Bone marrow (tissue), 2 donors: ENCODE measurements at regions not wholly inside any gene's neighbourhood (a gene's known extent, or its start where the extent isn't known, plus 50 kb on each side); places are given as distances from the start of the nearest gene placed in this dataset.

Experiments used
- DNase-seq, 2 donors: peaks; one replicate each; lab custom pipeline; 2025; lab: John Stamatoyannopoulos, UW

- DNase-seq, result no peak
Measured at GRCh38 chr6:149150301-149150700, 167.2 kb upstream of the TAB2 start.

- DNase-seq, result peak in 1 of 2 donors; percentile 56
Measured at GRCh38 chr6:149150801-149151398, 166.6 kb upstream of the TAB2 start.

- no peak for DNase-seq
Measured at GRCh38 chr6:149152521-149152920, 165.0 kb upstream of the TAB2 start.

DNA sequence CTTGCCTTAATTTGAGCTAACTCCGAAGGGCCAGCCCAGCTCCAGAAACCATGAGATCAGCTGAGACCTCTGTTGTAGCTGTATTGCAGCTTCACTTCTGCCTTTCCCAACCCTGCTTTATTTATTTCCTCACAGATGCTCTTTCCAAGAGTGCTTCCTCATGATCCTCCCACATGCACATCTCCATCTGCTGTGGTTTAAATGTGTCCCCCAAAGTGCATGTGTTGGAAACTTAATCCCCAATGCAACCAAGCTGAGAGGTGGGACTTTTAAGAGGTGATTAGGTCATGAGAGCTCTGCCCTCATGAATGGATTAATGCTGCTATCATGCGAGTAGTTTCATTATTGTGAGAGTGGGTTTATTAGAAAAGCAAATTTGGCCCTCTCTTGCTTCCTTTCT lies 164.4 kb upstream of the TAB2 start:
- DNase-seq, result peak in 1 of 2 donors; percentile 29

DNA sequence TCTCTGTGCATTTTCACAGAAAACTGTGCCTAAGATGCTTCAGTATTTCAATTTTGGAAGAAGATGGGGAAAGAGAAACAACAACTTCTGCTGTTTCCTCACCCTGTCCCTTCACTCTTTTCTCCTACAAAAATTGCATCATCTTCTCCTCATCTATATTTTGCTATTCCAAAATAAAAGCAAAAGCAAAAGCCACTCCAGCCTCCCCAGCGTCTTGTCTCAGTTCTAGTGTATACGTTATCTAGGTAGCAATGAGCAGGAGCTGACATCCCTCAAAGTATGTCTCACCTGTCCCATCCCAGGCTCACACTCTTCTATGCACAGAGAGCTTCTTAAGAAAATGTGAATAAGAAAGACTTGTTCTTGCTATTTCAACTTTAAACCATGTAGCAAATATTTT lies 163.8 kb upstream of the TAB2 start:
- no peak for DNase-seq

DNA sequence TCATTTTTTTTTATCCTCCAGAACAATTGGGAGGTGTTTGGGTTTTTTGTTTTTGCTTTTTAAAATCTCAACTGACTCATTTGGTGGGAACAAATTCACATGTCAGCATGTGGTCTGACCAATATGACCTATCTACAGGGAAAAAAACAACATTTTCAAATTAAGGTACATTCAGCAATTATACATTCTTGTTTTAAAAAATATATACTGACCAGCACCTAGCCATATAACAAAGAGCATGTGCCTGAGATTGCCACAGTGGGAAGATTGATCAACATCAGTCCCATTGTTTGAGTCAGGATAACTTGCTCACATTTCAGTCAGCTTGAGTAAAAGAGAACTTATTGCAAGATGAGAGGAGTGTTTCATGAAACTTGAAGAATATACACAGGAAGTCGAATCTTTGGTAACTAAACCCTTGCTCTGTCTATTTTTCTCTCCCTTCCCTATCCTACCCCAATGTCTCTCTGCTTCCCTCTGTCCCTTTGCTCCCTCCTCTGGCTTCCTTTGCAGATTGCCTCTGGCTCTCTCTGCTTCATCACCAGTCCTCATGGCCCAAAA lies 163.2 kb upstream of the TAB2 start:
- no peak for DNase-seq

DNA sequence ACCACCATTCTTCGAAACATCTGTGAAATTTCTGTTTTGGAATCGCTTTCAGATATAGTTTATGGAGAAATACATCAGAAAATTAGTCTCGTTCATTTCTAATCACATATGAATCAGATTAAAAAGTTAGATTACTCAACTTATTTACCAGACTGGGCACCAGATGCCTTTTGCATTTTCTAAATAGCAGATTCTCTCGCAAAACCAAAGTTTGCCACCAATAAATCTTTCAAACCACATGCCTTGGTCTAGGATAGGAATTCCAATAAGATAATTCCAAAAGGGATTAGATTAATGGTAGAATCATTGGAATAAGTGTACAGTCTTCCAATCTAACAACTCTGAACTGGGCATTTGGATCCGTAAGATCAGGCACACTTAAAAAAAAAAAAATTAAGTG lies 160.4 kb upstream of the TAB2 start:
- no peak for DNase-seq

GRCh38 chr6:149158076-149158475 lies 159.4 kb upstream of the TAB2 start:
- no peak for DNase-seq

DNA sequence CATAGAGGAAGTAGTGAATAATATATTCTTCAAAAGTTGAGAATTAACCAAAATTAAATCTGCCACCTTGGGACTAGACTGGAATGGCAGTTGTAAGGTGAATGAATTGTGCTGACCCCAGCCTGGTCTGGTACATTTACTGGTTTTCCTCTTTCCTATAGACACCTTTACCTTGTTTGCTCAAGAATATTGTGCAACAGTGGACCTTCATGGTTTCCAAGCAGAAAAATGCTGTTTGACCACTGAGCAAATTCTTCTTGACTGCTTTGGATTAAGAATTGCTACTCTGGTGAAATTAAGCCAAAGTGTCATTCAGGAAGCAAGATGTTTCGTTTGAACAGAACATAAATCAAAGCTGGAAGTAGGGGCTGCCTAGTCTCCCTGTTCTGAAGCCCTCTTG lies 156.6 kb upstream of the TAB2 start:
- no peak for DNase-seq

GRCh38 chr6:149162924-149163323 lies 154.6 kb upstream of the TAB2 start:
- no peak for DNase-seq

GRCh38 chr6:149164199-149164750 lies 153.2 kb upstream of the TAB2 start:
- DNase-seq, result no peak

DNA sequence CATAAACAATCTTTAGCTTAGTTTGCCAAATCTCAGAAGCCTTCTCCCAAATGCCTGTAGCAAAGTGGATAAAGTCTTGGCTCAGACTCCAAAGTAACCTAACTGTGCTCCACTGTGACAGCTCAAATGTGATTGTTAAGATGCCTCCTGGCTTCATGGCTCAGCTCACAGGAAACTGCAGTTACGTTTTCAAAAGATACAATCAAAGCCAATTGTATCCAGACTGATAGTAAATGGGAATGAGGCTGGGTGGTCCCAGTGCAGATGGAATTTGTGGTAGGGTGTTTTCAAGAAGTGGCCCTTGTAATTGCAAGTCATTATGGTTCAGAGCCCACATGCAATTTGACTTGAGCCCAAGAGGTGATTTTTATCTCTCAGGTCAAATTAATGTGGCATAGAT lies 151.2 kb upstream of the TAB2 start:
- DNase-seq, result no peak

GRCh38 chr6:149166747-149167146 lies 150.8 kb upstream of the TAB2 start:
- peak in 1 of 2 donors; percentile 34 for DNase-seq

DNA sequence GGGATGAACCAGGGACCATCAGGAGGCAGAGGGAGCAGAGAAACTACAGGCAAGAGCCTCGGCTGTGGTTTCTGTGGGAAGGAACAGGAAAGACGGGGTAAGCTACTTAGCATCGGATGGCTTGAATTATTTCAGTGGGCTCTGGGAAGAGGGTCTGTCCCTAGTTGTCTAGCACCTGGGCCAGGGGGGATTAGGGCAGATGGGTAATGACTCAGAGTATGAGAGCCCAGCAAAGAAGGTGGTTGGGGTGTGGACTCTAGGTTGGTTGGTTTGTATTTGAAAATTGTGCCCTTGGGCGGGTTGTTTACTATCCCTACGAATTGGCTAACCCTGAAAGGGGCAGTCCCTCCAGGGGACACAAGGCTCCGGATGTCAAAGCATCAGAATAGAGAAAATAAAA lies 148.5 kb upstream of the TAB2 start:
- DNase-seq, result no peak

DNA sequence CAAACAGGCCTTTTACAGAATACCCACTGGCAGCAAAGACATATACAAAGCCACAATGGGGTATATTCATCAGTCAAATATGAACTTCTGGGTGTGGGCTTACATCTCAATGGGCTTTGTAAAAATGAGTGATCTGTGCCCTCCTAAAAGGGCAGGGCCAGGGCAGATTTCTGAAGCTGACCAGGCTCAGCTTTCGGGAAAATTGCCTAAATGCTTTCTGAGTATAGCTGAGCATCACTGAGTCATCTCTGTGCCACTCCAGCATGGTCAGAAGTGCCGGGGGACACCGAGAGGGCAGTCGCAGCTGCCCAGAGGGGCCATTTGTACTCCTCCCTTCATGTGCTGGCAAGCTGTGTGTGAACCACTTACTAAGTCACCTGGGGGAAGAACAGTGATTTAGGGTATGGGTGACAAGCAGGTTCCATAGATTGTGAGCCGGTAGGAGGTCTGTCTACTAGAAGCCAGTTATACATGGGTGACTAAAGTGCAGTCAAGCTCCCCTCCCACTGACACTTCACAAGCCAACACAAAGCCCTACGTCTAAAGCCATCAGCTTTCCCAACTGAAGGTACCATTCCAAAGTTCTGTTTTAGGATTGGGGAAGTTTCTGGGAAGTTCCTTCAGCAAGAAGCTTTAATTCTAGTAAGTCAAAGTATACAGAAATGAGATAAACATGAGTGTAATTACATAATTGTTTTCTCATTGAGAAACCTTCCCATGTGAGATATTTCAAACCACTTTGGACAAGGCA lies 147.6 kb upstream of the TAB2 start:
- no peak for DNase-seq

GRCh38 chr6:149170564-149171452 lies 146.7 kb upstream of the TAB2 start:
- DNase-seq, result no peak

DNA sequence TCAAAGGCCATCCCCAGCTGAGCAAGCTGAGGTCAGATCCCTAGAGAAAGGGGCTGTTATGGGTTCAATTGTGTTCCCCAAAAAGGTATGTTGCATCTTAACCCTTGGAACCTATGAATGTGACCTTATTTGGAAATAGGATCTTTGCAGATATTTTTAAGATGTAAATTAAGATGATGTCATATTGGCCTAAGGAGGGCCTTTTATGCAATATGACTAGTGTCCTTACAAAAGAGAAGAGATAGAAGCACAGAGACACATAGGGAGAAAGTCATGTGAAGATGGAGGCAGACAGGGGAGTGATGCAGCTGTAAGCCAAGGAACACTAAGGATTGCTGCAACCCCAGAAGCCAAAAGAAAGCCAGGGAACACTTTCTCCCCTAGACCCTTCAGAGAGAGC lies 144.3 kb upstream of the TAB2 start:
- no peak for DNase-seq

DNA sequence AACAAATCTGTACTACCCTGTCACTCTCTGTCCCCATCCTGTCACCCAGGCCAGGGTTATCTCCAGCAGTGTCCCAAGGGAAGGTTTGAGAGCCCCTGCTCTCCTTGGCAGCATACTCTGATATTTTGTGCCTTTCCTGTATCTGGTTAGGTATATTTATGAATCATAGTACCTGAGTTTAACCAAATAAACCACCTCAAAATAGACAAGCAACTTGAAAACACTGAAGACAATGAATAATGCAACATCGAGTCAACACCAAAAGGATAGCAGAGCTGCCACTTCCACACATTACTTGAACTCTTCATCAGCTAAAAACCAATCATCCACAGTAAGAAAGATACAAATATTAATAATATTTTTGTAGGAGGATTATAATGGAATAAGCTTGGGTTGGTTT lies 142.6 kb upstream of the TAB2 start:
- no peak for DNase-seq

DNA sequence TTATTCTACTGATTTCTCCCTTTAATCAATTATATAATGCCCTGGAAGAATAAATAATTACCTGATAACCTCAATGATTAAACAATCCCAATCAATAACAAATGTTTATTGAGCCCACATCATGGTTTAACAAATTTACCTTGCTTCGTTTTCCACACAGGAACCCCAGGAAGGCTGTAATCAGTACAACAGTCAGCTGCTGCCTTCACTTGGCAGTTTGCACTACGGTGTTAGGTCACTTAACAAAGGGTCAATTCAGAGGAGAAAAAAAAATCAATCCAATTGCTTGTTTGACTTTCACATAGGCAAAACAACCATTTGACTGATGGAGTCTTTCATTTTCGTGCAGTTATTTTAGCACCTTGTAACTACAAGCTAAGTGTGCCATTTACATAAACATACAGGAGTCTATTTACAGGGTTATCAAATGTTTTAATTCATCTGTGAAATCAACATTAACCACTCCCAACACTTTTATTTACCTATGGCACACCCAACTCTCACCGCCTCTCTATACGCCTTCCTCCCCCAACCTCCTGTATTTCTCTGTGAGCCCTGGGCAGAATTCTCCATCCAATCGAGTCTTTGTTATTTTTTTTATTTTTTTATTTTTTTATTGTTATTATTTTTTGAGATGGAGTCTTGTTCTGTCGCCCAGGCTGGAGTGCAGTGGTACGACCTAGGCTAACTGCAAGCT lies 140.4 kb upstream of the TAB2 start:
- no peak for DNase-seq

GRCh38 chr6:149179431-149179830 lies 138.1 kb upstream of the TAB2 start:
- DNase-seq, result no peak

- DNase-seq, result no peak
Measured at GRCh38 chr6:149181304-149181703, 136.2 kb upstream of the TAB2 start.

DNA sequence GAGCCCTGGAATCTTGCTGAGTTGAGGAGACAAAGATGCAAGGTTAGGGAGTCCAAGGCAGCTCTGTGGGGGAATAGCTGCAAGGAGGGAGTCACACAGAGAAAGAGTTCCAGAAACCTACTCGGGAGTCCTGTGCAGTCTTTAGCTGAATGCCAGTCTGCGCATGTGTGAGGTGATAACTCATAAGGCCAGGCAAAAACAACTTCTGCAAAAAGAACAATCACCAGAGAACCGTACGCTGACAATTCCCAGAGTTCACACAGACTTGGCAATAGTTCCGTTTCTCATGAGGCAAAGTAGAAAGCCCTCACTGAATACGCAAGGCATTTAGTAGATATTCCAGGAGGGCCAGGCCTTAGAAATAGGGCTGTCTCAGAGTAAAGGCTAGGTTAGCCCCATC lies 135.2 kb upstream of the TAB2 start:
- peak in 1 of 2 donors; percentile 62 for DNase-seq
